Heart left ventricle (tissue), 16 donors: ENCODE measurements at regions not wholly inside any gene's neighbourhood (a gene's known extent, or its start where the extent isn't known, plus 50 kb on each side); places are given as distances from the start of the nearest gene placed in this dataset.

Experiments used
- ATAC-seq, 4 donors: fragments of 200-7000 bp; cut with Tn5 transposase; one replicate each; pipeline ENCODE4 v1.9.1; 2020 to 2022; ENCODE audit warnings: moderate library complexity in 4 of 4, mild to moderate bottlenecking in 3 of 4, moderate number of reproducible peaks in 1 of 4
- DNase-seq, 5 donors: peaks; one replicate each; pipeline ENCODE4 v3.0.0-alpha.2; 2020
- H3K27ac ChIP-seq, 12 donors: fragments of 200-600 bp; sonication (generic) in 4 of 12; one replicate each; pipeline versions ENCODE4 v1.5.0 to v1.8.0; 2016 to 2022; ENCODE audit warnings: mild to moderate bottlenecking in 2 of 12
- H3K27me3 ChIP-seq, 9 donors: fragments of 200-600 bp; sonication (generic) in 2 of 9; one replicate each; pipeline versions ENCODE4 v1.5.1 to v1.8.0; 2016 to 2022; ENCODE audit warnings: mild to moderate bottlenecking in 3 of 9
- H3K36me3 ChIP-seq, 9 donors: fragments of 200-600 bp; sonication (generic) in 2 of 9; one replicate each; pipeline versions ENCODE4 v1.5.0 to v1.8.0; 2018 to 2022; ENCODE audit warnings: mild to moderate bottlenecking in 2 of 9
- H3K4me1 ChIP-seq, 12 donors: fragments of 200-600 bp; sonication (generic) in 4 of 12; one replicate each; pipeline versions ENCODE4 v1.5.0 to v1.8.0; 2016 to 2022; ENCODE audit warnings: mild to moderate bottlenecking in 3 of 12
- H3K4me3 ChIP-seq, 12 donors: fragments of 200-600 bp; sonication (generic) in 4 of 12; one replicate each; pipeline versions ENCODE4 v1.5.0 to v1.8.0; 2017 to 2022; ENCODE audit warnings: mild to moderate bottlenecking in 9 of 12, moderate library complexity in 4 of 12
- H3K9me3 ChIP-seq, 12 donors: fragments of 200-600 bp; sonication (generic) in 4 of 12; one replicate each; pipeline versions ENCODE4 v1.5.0 to v1.8.0; 2016 to 2022; ENCODE audit warnings: mild to moderate bottlenecking in 1 of 12
- CTCF ChIP-seq, 12 donors: fragments of 200-600 bp; sonication (generic) in 4 of 12; IDR thresholded peaks; one replicate each; pipeline versions ENCODE4 v1.5.0 to v1.8.0; 2018 to 2022; ENCODE audit warnings: antibody characterized with exemption in 12 of 12, mild to moderate bottlenecking in 5 of 12
- POLR2A ChIP-seq, 2 donors: fragments of 450-650 bp; IDR thresholded peaks; one replicate each; pipeline ENCODE4 v1.6.1; 2017; ENCODE audit warnings: antibody characterized with exemption in 2 of 2, mild to moderate bottlenecking in 2 of 2, moderate library complexity in 2 of 2
- whole genome bisulfite sequencing, 4 donors: extraction: QIAGEN DNeasy Blood & Tissue Kit in 2 of 4; methylation state at CpG; one replicate each; pipeline versions ENCODE4 v1.1.5 to v1.1.7; 2013 to 2018; 5-methylcytosine and 5-hydroxymethylcytosine counted together
- intact Hi-C, 10 donors: fragments of 100-400 bp; cut with DNase I; formaldehyde crosslinking; loops; one replicate each; pipeline versions ENCODE4 v1.11.1 to v1.14.2; 2022
- donor health status: ischemic (EF 13 %, LVEDD 7.1; RV severe dilation, severe dysfunction).
- donor health status: healthy with polysubstance abuse.
- donor health status: DM: no; HTN: yes; CAD: no.
- donor health status: DM: no; HTN: no; CAD: no.
- donor health status: ischemic (EF 25% LVEDD 6.9; RV normal size, moderate dysfunction).
- donor health status: ischemic (EF 25% LVEDD 5.7; RV mildly dilated, moderate dysfunction).
- donor health status: healthy.
- donor health status: DM: yes; HTN: yes; CAD: no.
- donor health status: ischemic (EF 35%, LVEDD 5.7; RV mildly dilated, moderate dysfunction).
- donor health status: nonischemic (EF 11% LVEDD 7.7; RV severe dilation, severe dysfunction).
- donor health status: DM: yes; HTN: yes; CAD: no.
- donor health status: PGD.
- donor health status: ischemic (EF 29% LVEDD 5.4; RV normal size, mild dysfunction).
- donor health status: nonischemic (EF 23%, LVEDD 6.1; RV moderate dilation, normal function).

GRCh38 chr3:15977090-15977489, 179.3 kb upstream of the ANKRD28 start:
- TF ChIP-seq CTCF (IDR thresholded peaks at IDR 0.05) = no peak
- TF ChIP-seq POLR2A (IDR thresholded peaks at IDR 0.05) = no peak
- Histone ChIP-seq H3K4me1 (peaks cover 0 to 4% (median 0%) of the 10 kb centered on the region in 12 donors), H3K27me3 (no peaks in the 10 kb centered on the region), H3K27ac (no peak overlapping the region), H3K4me3 (no peak overlapping the region), H3K36me3 (no peaks in the 10 kb centered on the region), H3K9me3 (peaks cover 0 to 9% (median 0%) of the 10 kb centered on the region in 12 donors)
- ATAC-seq (no peak), DNase-seq (no peak)
- intact Hi-C loops = loop anchor here in 1 of 10 donors (10.0 kb wide), 1 partner anchor 112 kb away; no protein-coding TSS in a partner anchor
- WGBS, 4 donors = 74 to 84% (median 82%) methylated on average over 1 of the region's 1 CpG

- Histone ChIP-seq H3K27ac (no peak overlapping the region), H3K36me3 (no peaks in the 10 kb centered on the region), H3K27me3 (no peaks in the 10 kb centered on the region), H3K4me1 (peaks cover 0 to 7% (median 0%) of the 10 kb centered on the region in 12 donors), H3K4me3 (no peak overlapping the region), H3K9me3 (peaks cover 0 to 8% (median 0%) of the 10 kb centered on the region in 12 donors)
- intact Hi-C loops = loop anchor here in 1 of 10 donors (10.0 kb wide), 1 partner anchor 113 kb away; no protein-coding TSS in a partner anchor
- 85 to 91% (median 88%) methylated on average over 6 of the region's 6 CpGs for WGBS, 4 donors
- TF ChIP-seq POLR2A (IDR thresholded peaks at IDR 0.05) (no peak), CTCF (IDR thresholded peaks at IDR 0.05) (no peak)
- DNase-seq = no peak
- ATAC-seq = no peak
These were observed 179.9 kb upstream of the ANKRD28 start for GRCh38 chr3:15977598-15978232.

- Histone ChIP-seq H3K4me3 (no peak overlapping the region), H3K9me3 (peaks cover 0 to 8% (median 0%) of the 10 kb centered on the region in 12 donors), H3K36me3 (no peaks in the 10 kb centered on the region), H3K27me3 (no peaks in the 10 kb centered on the region), H3K4me1 (peaks cover 0 to 7% (median 0%) of the 10 kb centered on the region in 12 donors), H3K27ac (no peak overlapping the region)
- intact Hi-C loops = loop anchor here in 1 of 10 donors (10.0 kb wide), 1 partner anchor 114 kb away; no protein-coding TSS in a partner anchor
- DNase-seq (no peak), ATAC-seq (no peak)
- TF ChIP-seq CTCF (IDR thresholded peaks at IDR 0.05) (no peak), POLR2A (IDR thresholded peaks at IDR 0.05) (no peak)
- WGBS, 4 donors = 91 to 96% (median 92%) methylated on average over 2 of the region's 2 CpGs
These were observed 181.0 kb upstream of the ANKRD28 start for GRCh38 chr3:15978801-15979200.

GRCh38 chr3:15979495-15979894, 181.7 kb upstream of the ANKRD28 start:
- no peak overlapping the region for H3K27ac ChIP-seq
- peak in 2 of 4 donors; percentile 28 to 63 for ATAC-seq
- no peaks in the 10 kb centered on the region for H3K27me3 ChIP-seq
- no peak overlapping the region for H3K4me3 ChIP-seq
- peaks cover 0 to 8% (median 0%) of the 10 kb centered on the region in 12 donors for H3K9me3 ChIP-seq
- 74 to 81% (median 77%) methylated on average over 2 of the region's 2 CpGs for WGBS, 4 donors
- H3K4me1 ChIP-seq = peaks cover 0 to 7% (median 0%) of the 10 kb centered on the region in 12 donors
- H3K36me3 ChIP-seq = no peaks in the 10 kb centered on the region
- intact Hi-C loops = loop anchor here in 1 of 10 donors (10.0 kb wide), 1 partner anchor 115 kb away; no protein-coding TSS in a partner anchor
- TF ChIP-seq CTCF (IDR thresholded peaks at IDR 0.05) = no peak
- no peak for TF ChIP-seq POLR2A (IDR thresholded peaks at IDR 0.05)
- DNase-seq = peak in 1 of 5 donors; percentile 19
